GM12878 (cell line): ENCODE measurements at regions not wholly inside any gene's neighbourhood (a gene's known extent, or its start where the extent isn't known, plus 50 kb on each side); places are given as distances from the start of the nearest gene placed in this dataset.

Experiments used
- ATAC-seq: fragments of 200-7000 bp; cut with Tn5 transposase; 3 replicates; pipeline ENCODE4 v1.9.1; 2020; ENCODE audit warnings: mild to moderate bottlenecking, moderate library complexity
- BruUV-seq: library from RNA; stranded (reverse); fragments of 400-500 nt; replicated peaks from 2 replicates; lab custom pipeline; 2021; lab: Mats Ljungman, UMichigan
- CTCF ChIA-PET: fragments of 300-600 bp; sonication (Branson Sonifier 250); formaldehyde crosslinking; extraction: SDS; loops from one replicate; lab custom pipeline; 2021; ENCODE audit warnings: inconsistent platforms; lab: Yijun Ruan, JAX
- POLR2A ChIA-PET: fragments of 350-600 bp; formaldehyde crosslinking; extraction: SDS; loops from one replicate; lab custom pipeline; 2021; ENCODE audit warnings: inconsistent platforms; lab: Charles Lee
- RAD21 ChIA-PET: fragments of 300-600 bp; sonication (Branson Sonifier 250); formaldehyde crosslinking; loops from one replicate; lab custom pipeline; 2023; ENCODE audit warnings: antibody characterized with exemption; ENCODE audit not compliant: unreplicated experiment; lab: Charles Lee
- SMC1A ChIA-PET: fragments of 300-600 bp; sonication (Branson Sonifier 250); formaldehyde crosslinking; loops from one replicate; lab custom pipeline; 2023; ENCODE audit not compliant: unreplicated experiment, uncharacterized antibody; lab: Charles Lee
- DNase-seq: peaks from one replicate; pipeline ENCODE4 v3.0.0-alpha.2; 2011; ENCODE audit warnings: low read depth, low spot score
- FAIRE-seq: peaks from 3 replicates; lab custom pipeline; 2011; peaks lifted over from hg19 to GRCh38; lab: Jason Lieb, UNC
- H2AFZ ChIP-seq: 2 replicates; pipeline ENCODE4 v1.6.0; 2011; ENCODE audit warnings: low read depth, low read length, control low read depth; ENCODE audit not compliant: control insufficient read depth
- H3K27ac ChIP-seq: 2 replicates; pipeline ENCODE4 v1.5.1; 2011; ENCODE audit warnings: control low read depth; ENCODE audit not compliant: control insufficient read depth, insufficient read depth
- H3K27me3 ChIP-seq, 2 experiments: replicated peaks in 1 of 2; 2 replicates each; pipeline versions ENCODE4 v1.6.0 to v1.6.1; 2011; ENCODE audit warnings: low read length in 1 of 2; ENCODE audit not compliant: control insufficient read depth in 2 of 2, insufficient read depth in 2 of 2
- H3K36me3 ChIP-seq, 2 experiments: 2 replicates each; pipeline ENCODE4 v1.5.1; 2011; ENCODE audit warnings: low read length in 1 of 2; ENCODE audit not compliant: control insufficient read depth in 2 of 2, insufficient read depth in 2 of 2
- H3K4me1 ChIP-seq: 2 replicates; pipeline ENCODE4 v1.6.1; 2011; ENCODE audit warnings: mild to moderate bottlenecking, low read length, moderate library complexity, mixed read lengths; ENCODE audit not compliant: control insufficient read depth, insufficient read depth
- H3K4me2 ChIP-seq: 2 replicates; pipeline ENCODE4 v1.6.0; 2011; ENCODE audit warnings: control low read depth; ENCODE audit not compliant: control insufficient read depth, insufficient read depth
- H3K4me3 ChIP-seq: fragments of 200-600 bp; sonication (generic); 2 replicates; pipeline ENCODE4 v1.5.1; 2016
- H3K79me2 ChIP-seq: 2 replicates; pipeline ENCODE4 v1.6.0; 2011; ENCODE audit warnings: low read length; ENCODE audit not compliant: control insufficient read depth, insufficient read depth
- H3K9ac ChIP-seq: 2 replicates; pipeline ENCODE4 v1.8.0; 2011; ENCODE audit warnings: low read length, control low read depth, mixed read lengths; ENCODE audit not compliant: control insufficient read depth, insufficient read depth
- H3K9me3 ChIP-seq: replicated peaks from 3 replicates; pipeline ENCODE4 v1.5.1; 2011; ENCODE audit warnings: mild to moderate bottlenecking, low read length; ENCODE audit not compliant: control insufficient read depth, insufficient read depth
- H4K20me1 ChIP-seq: 2 replicates; pipeline ENCODE4 v1.6.0; 2011; ENCODE audit not compliant: control insufficient read depth, insufficient read depth
- CBX5 ChIP-seq: sonication (generic); IDR thresholded peaks from 2 replicates; pipeline ENCODE4 v1.6.1; 2016; ENCODE audit warnings: low read depth, moderate library complexity, mild to moderate bottlenecking, inconsistent platforms
- JUND ChIP-seq: IDR thresholded peaks from 2 replicates; pipeline ENCODE4 v1.6.1; 2012; ENCODE audit warnings: low read depth, mild to moderate bottlenecking, low read length, improper control_type of control experiment, moderate library complexity
- KDM1A ChIP-seq: fragments of 200-600 bp; sonication (generic); IDR thresholded peaks from 2 replicates; pipeline ENCODE4 v1.6.1; 2016; ENCODE audit warnings: borderline replicate concordance
- SRF ChIP-seq, 2 experiments: IDR thresholded peaks; 2 replicates each; pipeline ENCODE4 v1.6.1; 2011; ENCODE audit warnings: low read depth in 2 of 2, low read length in 2 of 2, mild to moderate bottlenecking in 1 of 2, moderate library complexity in 1 of 2
- STAT1 ChIP-seq: fragments of 450-650 bp; conservative IDR thresholded peaks from 2 replicates; pipeline ENCODE4 v1.6.1; 2014; ENCODE audit warnings: antibody characterized with exemption, mild to moderate bottlenecking
- WGBS: methylation state at CpG from one replicate; pipeline ENCODE4 v1.1.6; 2016; ENCODE audit warnings: low lambda C conversion rate; ENCODE audit not compliant: insufficient replicate concordance, insufficient coverage; ENCODE audit errors: missing lambda C conversion rate; 5-methylcytosine and 5-hydroxymethylcytosine counted together
- in situ Hi-C: fragments of 300-500 bp; cut with MboI; formaldehyde crosslinking; loops from 9 replicates; pipeline ENCODE4 v1.14.3; 2018; ENCODE audit warnings: mixed read lengths
- intact Hi-C: fragments of 100-400 bp; cut with micrococcal nuclease; formaldehyde crosslinking; loops from one replicate; pipeline ENCODE4 v1.14.2; 2022; ENCODE audit not compliant: unreplicated experiment
- TF ChIP-seq, protein P1 (sequence below): fragments of 450-650 bp; IDR thresholded peaks from 2 replicates; pipeline ENCODE4 v1.6.1; 2017; ENCODE audit warnings: low read depth, mild to moderate bottlenecking, moderate library complexity
- TF ChIP-seq, protein P2 (sequence below): fragments of 450-650 bp; IDR thresholded peaks from 2 replicates; pipeline ENCODE4 v1.6.1; 2017; ENCODE audit warnings: antibody characterized with exemption, mild to moderate bottlenecking, moderate library complexity
- TF ChIP-seq, protein P3 (sequence below): IDR thresholded peaks from 2 replicates; pipeline ENCODE4 v1.6.1; 2012; ENCODE audit warnings: improper control_type of control experiment, low read depth, low read length; ENCODE audit not compliant: insufficient replicate concordance
- TF ChIP-seq, protein P4 (sequence below): fragments of 150-350 bp; IDR thresholded peaks from 2 replicates; pipeline ENCODE4 v1.6.1; 2016; ENCODE audit warnings: low read depth, low read length

DNA sequence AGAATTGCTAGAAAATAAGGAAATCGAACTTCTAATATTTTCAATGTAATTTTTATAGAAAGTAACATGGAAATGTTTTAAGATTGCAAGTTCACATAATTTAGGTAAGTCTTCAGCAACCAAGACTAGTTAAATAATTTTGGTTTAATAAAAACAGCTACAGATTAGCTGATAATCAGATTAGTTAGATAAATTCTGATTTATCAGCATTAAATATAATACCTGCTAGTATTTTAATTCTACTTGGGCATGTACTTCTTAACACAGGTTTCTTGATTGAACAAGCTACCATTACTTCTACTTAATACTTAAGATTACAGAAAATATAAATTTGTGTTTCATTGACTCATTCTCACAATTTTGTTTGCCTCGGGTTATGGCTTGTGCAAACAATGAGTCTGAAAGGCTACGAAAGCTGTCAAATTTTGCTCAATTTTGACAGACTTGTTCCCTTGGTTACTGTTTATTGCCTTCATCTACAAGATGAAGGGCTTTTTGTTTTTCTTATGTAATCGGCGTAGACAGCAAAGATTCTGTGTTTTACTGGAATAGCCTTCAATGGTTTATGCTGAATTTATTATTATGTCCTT, 116.1 kb upstream of the NUDT4 start (continued):
- TF ChIP-seq, protein P1, sequence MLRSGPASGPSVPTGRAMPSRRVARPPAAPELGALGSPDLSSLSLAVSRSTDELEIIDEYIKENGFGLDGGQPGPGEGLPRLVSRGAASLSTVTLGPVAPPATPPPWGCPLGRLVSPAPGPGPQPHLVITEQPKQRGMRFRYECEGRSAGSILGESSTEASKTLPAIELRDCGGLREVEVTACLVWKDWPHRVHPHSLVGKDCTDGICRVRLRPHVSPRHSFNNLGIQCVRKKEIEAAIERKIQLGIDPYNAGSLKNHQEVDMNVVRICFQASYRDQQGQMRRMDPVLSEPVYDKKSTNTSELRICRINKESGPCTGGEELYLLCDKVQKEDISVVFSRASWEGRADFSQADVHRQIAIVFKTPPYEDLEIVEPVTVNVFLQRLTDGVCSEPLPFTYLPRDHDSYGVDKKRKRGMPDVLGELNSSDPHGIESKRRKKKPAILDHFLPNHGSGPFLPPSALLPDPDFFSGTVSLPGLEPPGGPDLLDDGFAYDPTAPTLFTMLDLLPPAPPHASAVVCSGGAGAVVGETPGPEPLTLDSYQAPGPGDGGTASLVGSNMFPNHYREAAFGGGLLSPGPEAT: no peak
- TF ChIP-seq CBX5: no peak

DNA sequence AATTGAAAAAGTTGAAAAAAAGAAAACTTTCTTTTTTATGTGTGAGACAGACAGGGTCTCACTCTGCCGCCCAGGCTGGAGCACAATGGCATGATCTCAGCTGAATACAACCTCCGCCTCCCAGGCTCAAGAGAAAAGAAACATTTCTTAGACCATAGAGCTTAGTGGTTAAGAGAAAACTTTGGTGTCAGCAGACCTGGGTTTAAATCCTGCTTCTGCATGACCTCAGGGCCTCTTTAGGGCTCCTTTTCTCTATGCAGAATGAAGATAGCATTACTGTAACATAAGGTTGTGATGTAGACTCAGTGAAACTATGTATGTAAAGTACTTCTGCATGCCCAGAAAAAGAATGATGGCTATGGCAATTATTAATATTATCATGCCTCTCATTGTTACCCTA, 104.7 kb upstream of the NUDT4 start:
- ChIA-PET POLR2A (no interaction called here), CTCF (no interaction called here), RAD21 (no interaction called here), SMC1A (no interaction called here)
- Histone ChIP-seq H3K4me3 (no peak overlapping the region), H3K9ac (no peak overlapping the region), H3K9me3 (no peaks in the 10 kb centered on the region; the same call in 2 of the 3 replicates), H3K79me2 (no peaks in the 10 kb centered on the region), H3K4me1 (no peaks in the 10 kb centered on the region), H3K36me3 (no peaks in the 10 kb centered on the region), H4K20me1 (no peaks in the 10 kb centered on the region), H2AFZ (no peak overlapping the region), H3K4me2 (no peak overlapping the region), H3K27me3 (no peaks in the 10 kb centered on the region), H3K27ac (no peak overlapping the region)
- ATAC-seq (no peak), FAIRE-seq (no peak), DNase-seq (no peak)
- in situ Hi-C loops: no loop called here
- 100% methylated on average over 2 of the region's 2 CpGs for WGBS
- BruUV-seq: no TSS peak
- intact Hi-C loops: no loop called here
- TF ChIP-seq, protein P2, sequence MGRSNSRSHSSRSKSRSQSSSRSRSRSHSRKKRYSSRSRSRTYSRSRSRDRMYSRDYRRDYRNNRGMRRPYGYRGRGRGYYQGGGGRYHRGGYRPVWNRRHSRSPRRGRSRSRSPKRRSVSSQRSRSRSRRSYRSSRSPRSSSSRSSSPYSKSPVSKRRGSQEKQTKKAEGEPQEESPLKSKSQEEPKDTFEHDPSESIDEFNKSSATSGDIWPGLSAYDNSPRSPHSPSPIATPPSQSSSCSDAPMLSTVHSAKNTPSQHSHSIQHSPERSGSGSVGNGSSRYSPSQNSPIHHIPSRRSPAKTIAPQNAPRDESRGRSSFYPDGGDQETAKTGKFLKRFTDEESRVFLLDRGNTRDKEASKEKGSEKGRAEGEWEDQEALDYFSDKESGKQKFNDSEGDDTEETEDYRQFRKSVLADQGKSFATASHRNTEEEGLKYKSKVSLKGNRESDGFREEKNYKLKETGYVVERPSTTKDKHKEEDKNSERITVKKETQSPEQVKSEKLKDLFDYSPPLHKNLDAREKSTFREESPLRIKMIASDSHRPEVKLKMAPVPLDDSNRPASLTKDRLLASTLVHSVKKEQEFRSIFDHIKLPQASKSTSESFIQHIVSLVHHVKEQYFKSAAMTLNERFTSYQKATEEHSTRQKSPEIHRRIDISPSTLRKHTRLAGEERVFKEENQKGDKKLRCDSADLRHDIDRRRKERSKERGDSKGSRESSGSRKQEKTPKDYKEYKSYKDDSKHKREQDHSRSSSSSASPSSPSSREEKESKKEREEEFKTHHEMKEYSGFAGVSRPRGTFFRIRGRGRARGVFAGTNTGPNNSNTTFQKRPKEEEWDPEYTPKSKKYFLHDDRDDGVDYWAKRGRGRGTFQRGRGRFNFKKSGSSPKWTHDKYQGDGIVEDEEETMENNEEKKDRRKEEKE: no peak
- TF ChIP-seq STAT1 (no peak), JUND (no peak), KDM1A (no peak), SRF (IDR thresholded peaks at IDR 0.05; ENCODE audit: low read depth in 2 of 2, low read length in 2 of 2) (no peak)
- TF ChIP-seq, protein P3, sequence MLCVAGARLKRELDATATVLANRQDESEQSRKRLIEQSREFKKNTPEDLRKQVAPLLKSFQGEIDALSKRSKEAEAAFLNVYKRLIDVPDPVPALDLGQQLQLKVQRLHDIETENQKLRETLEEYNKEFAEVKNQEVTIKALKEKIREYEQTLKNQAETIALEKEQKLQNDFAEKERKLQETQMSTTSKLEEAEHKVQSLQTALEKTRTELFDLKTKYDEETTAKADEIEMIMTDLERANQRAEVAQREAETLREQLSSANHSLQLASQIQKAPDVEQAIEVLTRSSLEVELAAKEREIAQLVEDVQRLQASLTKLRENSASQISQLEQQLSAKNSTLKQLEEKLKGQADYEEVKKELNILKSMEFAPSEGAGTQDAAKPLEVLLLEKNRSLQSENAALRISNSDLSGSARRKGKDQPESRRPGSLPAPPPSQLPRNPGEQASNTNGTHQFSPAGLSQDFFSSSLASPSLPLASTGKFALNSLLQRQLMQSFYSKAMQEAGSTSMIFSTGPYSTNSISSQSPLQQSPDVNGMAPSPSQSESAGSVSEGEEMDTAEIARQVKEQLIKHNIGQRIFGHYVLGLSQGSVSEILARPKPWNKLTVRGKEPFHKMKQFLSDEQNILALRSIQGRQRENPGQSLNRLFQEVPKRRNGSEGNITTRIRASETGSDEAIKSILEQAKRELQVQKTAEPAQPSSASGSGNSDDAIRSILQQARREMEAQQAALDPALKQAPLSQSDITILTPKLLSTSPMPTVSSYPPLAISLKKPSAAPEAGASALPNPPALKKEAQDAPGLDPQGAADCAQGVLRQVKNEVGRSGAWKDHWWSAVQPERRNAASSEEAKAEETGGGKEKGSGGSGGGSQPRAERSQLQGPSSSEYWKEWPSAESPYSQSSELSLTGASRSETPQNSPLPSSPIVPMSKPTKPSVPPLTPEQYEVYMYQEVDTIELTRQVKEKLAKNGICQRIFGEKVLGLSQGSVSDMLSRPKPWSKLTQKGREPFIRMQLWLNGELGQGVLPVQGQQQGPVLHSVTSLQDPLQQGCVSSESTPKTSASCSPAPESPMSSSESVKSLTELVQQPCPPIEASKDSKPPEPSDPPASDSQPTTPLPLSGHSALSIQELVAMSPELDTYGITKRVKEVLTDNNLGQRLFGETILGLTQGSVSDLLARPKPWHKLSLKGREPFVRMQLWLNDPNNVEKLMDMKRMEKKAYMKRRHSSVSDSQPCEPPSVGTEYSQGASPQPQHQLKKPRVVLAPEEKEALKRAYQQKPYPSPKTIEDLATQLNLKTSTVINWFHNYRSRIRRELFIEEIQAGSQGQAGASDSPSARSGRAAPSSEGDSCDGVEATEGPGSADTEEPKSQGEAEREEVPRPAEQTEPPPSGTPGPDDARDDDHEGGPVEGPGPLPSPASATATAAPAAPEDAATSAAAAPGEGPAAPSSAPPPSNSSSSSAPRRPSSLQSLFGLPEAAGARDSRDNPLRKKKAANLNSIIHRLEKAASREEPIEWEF: no peak
- TF ChIP-seq, protein P4, sequence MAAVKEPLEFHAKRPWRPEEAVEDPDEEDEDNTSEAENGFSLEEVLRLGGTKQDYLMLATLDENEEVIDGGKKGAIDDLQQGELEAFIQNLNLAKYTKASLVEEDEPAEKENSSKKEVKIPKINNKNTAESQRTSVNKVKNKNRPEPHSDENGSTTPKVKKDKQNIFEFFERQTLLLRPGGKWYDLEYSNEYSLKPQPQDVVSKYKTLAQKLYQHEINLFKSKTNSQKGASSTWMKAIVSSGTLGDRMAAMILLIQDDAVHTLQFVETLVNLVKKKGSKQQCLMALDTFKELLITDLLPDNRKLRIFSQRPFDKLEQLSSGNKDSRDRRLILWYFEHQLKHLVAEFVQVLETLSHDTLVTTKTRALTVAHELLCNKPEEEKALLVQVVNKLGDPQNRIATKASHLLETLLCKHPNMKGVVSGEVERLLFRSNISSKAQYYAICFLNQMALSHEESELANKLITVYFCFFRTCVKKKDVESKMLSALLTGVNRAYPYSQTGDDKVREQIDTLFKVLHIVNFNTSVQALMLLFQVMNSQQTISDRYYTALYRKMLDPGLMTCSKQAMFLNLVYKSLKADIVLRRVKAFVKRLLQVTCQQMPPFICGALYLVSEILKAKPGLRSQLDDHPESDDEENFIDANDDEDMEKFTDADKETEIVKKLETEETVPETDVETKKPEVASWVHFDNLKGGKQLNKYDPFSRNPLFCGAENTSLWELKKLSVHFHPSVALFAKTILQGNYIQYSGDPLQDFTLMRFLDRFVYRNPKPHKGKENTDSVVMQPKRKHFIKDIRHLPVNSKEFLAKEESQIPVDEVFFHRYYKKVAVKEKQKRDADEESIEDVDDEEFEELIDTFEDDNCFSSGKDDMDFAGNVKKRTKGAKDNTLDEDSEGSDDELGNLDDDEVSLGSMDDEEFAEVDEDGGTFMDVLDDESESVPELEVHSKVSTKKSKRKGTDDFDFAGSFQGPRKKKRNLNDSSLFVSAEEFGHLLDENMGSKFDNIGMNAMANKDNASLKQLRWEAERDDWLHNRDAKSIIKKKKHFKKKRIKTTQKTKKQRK: no peak
